AG04449 (cell line): ENCODE measurements at regions not wholly inside any gene's neighbourhood (a gene's known extent, or its start where the extent isn't known, plus 50 kb on each side); places are given as distances from the start of the nearest gene placed in this dataset.

Experiments used
- CTCF ChIA-PET: fragments of 350-600 bp; formaldehyde crosslinking; extraction: SDS; loops from one replicate; lab custom pipeline; 2021; ENCODE audit warnings: antibody characterized with exemption; lab: Yijun Ruan, JAX
- POLR2A ChIA-PET: fragments of 400-600, 350-600 bp; formaldehyde crosslinking; extraction: SDS; loops from one replicate; lab custom pipeline; 2020; ENCODE audit warnings: antibody characterized with exemption, inconsistent platforms; lab: Yijun Ruan, JAX
- DNase-seq: peaks from one replicate; pipeline ENCODE4 v3.0.0-alpha.2; 2010; ENCODE audit warnings: low read depth, low spot score
- H3K4me3 ChIP-seq: 2 replicates; pipeline ENCODE4 v1.5.1; 2011; ENCODE audit warnings: low read depth, mild to moderate bottlenecking, control low read depth, low read length
- CTCF ChIP-seq: IDR thresholded peaks from one replicate; pipeline ENCODE4 v1.5.1; 2011; ENCODE audit warnings: mild to moderate bottlenecking, moderate library complexity, low read length, control low read depth, inconsistent platforms; ENCODE audit not compliant: insufficient read depth; ENCODE audit errors: missing control alignments

- H3K4me3 ChIP-seq: no peak overlapping the region
- ChIA-PET POLR2A (no interaction called here), CTCF (no interaction called here)
- TF ChIP-seq CTCF: no peak
- DNase-seq: no peak
Measured at GRCh38 chr12:18794000-18794399, 56.1 kb downstream of the CAPZA3 start.

GRCh38 chr12:18797604-18798003, 59.7 kb downstream of the CAPZA3 start:
- ChIA-PET CTCF (interaction anchor here (0.6 kb wide), 1 partner anchor 219 kb away, joined by 3 read pairs; no protein-coding TSS in a partner anchor), POLR2A (no interaction called here)
- no peak overlapping the region for H3K4me3 ChIP-seq
- no peak for DNase-seq
- TF ChIP-seq CTCF: no peak

- no peak for DNase-seq
- CTCF ChIA-PET: no interaction called here
- POLR2A ChIA-PET: no interaction called here
- TF ChIP-seq CTCF: no peak
- no peak overlapping the region for H3K4me3 ChIP-seq
Measured at GRCh38 chr12:18798535-18799361, 60.8 kb downstream of the CAPZA3 start.

GRCh38 chr12:18799561-18799960, 61.6 kb downstream of the CAPZA3 start:
- POLR2A ChIA-PET: no interaction called here
- H3K4me3 ChIP-seq: no peak overlapping the region
- no peak for DNase-seq
- CTCF ChIA-PET: no interaction called here
- TF ChIP-seq CTCF: no peak

GRCh38 chr12:18805516-18806248, 67.8 kb downstream of the CAPZA3 start:
- no peak for DNase-seq
- H3K4me3 ChIP-seq: no peak overlapping the region
- no peak for TF ChIP-seq CTCF
- ChIA-PET POLR2A (no interaction called here), CTCF (interaction anchor here (1.4 kb wide), 1 partner anchor 8 kb away, joined by 3 read pairs; no protein-coding TSS in a partner anchor)

GRCh38 chr12:18807714-18808113, 69.8 kb downstream of the CAPZA3 start:
- no peak for TF ChIP-seq CTCF
- CTCF ChIA-PET: no interaction called here
- H3K4me3 ChIP-seq: no peak overlapping the region
- no peak for DNase-seq
- POLR2A ChIA-PET: no interaction called here
